Immature natural killer cell (primary cell): ENCODE measurements at regions not wholly inside any gene's neighbourhood (a gene's known extent, or its start where the extent isn't known, plus 50 kb on each side); places are given as distances from the start of the nearest gene placed in this dataset.
"Not testable (repeated sequence)": the region's sequence is repeated elsewhere in the genome, so short reads cannot be mapped to it uniquely, and the experiment has no call there.

Experiments
- DNase-seq, 3 donors: peaks; one replicate each; pipeline ENCODE4 v3.0.0; 2022; ENCODE audit warnings: mixed read lengths in 1 of 3
- H3K27ac Mint-ChIP-seq, 6 donors: one replicate each; pipeline ENCODE4 v1.8.0; 2020; ENCODE audit warnings: mixed read lengths in 6 of 6, mild to moderate bottlenecking in 5 of 6, inconsistent platforms in 4 of 6, moderate library complexity in 3 of 6
- H3K27me3 Mint-ChIP-seq, 3 donors: one replicate each; pipeline ENCODE4 v1.8.0; 2020 to 2021; ENCODE audit warnings: low read depth in 3 of 3, mild to moderate bottlenecking in 3 of 3, mixed read lengths in 3 of 3, moderate library complexity in 3 of 3, inconsistent platforms in 1 of 3
- H3K36me3 Mint-ChIP-seq, 3 donors: one replicate each; pipeline ENCODE4 v1.8.0; 2020; ENCODE audit warnings: mixed read lengths in 3 of 3, inconsistent platforms in 2 of 3, mild to moderate bottlenecking in 2 of 3
- H3K4me1 Mint-ChIP-seq, 2 donors: one replicate each; pipeline ENCODE4 v1.8.0; 2020; ENCODE audit warnings: inconsistent platforms in 2 of 2, mild to moderate bottlenecking in 2 of 2, mixed read lengths in 2 of 2, moderate library complexity in 1 of 2
- H3K4me3 Mint-ChIP-seq, 5 donors: one replicate each; pipeline ENCODE4 v1.8.0; 2020; ENCODE audit warnings: mild to moderate bottlenecking in 5 of 5, mixed read lengths in 5 of 5, inconsistent platforms in 3 of 5, moderate library complexity in 3 of 5
- H3K9me3 Mint-ChIP-seq, 6 donors: one replicate each; pipeline ENCODE4 v1.8.0; 2020; ENCODE audit warnings: mild to moderate bottlenecking in 6 of 6, mixed read lengths in 6 of 6, inconsistent platforms in 4 of 6, moderate library complexity in 3 of 6

- no peak overlapping the region for H3K27ac Mint-ChIP-seq
- no peaks in the 10 kb centered on the region for H3K4me1 Mint-ChIP-seq
- no peaks in the 10 kb centered on the region for H3K9me3 Mint-ChIP-seq
- peaks cover 0 to 3% (median 2%) of the 10 kb centered on the region in 3 donors for H3K27me3 Mint-ChIP-seq
- no peaks in the 10 kb centered on the region for H3K36me3 Mint-ChIP-seq
- H3K4me3 Mint-ChIP-seq: no peak overlapping the region
- DNase-seq: no peak
These were observed 131.3 kb upstream of the PPP1R26 start for GRCh38 chr9:135348076-135348787.

DNA sequence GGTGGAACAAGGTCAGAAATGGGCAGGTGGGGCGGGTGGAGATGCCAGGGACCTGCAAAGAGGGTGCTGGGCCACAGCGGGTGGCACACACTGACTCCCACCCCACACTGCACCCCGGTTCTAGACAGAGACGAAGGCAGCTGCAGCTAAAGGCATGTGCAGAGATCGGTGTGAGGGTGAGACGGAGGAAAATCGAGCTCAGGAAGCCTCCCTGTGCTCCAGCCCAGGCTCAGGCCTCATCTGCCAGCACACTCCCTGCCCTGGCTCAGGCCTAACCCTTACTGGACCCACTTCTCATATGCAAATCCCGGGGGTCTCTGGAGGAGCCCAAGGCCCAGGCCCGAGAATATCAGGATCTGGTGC, 130.8 kb upstream of the PPP1R26 start:
- Mint-ChIP-seq H3K36me3 (no peaks in the 10 kb centered on the region), H3K27me3 (peaks cover 0 to 3% (median 2%) of the 10 kb centered on the region in 3 donors), H3K27ac (no peak overlapping the region), H3K9me3 (no peaks in the 10 kb centered on the region), H3K4me3 (no peak overlapping the region), H3K4me1 (no peaks in the 10 kb centered on the region)
- DNase-seq: no peak

DNA sequence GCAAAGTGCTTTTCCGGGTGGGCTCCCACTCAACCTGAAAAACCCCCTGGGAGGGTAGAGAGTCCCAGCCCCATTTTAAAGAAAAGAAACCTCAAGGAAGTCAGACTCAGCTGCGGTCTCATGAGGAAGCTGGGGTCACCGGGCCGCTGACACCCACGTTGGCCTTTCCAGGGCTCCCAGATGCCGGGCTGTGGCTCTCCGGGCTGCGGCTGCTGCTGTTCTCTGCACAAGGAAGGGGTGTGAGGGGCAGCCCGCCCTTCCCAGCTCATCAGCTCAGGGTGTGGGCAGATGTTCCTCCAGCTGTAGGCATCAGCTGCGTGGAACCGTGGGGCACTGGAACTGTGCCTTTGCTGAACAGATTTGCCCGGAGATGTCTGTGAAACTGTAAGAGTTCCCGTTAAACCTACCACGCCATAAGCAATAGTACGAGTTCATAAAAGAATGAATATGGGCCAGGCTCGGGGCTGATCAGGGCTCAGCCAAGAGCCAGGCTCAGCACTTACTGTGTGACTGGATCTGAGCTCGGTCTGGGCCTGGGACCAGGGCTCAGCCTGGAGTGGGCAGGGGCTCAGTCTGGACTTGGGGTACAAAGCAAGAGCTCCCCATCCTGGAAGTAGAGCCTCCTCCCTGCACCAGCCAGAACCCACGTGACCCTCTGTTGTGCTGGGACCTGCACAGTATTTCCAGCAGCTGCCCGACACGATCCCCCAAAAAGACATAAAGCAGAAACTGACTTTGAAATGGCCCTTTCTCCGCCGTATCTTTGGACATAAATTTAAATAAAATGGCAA, 130.2 kb upstream of the PPP1R26 start:
- H3K27ac Mint-ChIP-seq: no peak overlapping the region
- H3K27me3 Mint-ChIP-seq: peaks cover 0 to 3% (median 2%) of the 10 kb centered on the region in 3 donors
- no peak for DNase-seq
- no peaks in the 10 kb centered on the region for H3K4me1 Mint-ChIP-seq
- H3K36me3 Mint-ChIP-seq: no peaks in the 10 kb centered on the region
- H3K4me3 Mint-ChIP-seq: no peak overlapping the region
- H3K9me3 Mint-ChIP-seq: no peaks in the 10 kb centered on the region

DNA sequence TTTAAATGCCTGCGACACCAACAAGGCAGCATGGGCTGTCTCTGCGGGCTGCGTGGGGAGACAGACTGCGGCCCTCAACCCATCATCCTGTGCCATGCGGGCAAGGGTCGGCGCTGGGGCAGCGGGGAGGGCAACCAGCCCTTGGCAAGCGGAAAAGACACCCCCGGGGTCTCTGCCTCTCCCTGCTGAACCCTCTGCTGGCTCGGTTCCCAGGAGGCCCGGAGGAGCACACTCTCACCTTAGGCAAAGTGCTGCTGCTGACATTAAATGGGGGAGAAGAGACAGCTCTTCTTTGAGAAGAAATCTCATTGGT, 129.6 kb upstream of the PPP1R26 start:
- no peak for DNase-seq
- Mint-ChIP-seq H3K36me3 (no peaks in the 10 kb centered on the region), H3K27me3 (peaks cover 0 to 2% (median 2%) of the 10 kb centered on the region in 3 donors), H3K4me3 (no peak overlapping the region), H3K9me3 (no peaks in the 10 kb centered on the region), H3K27ac (no peak overlapping the region), H3K4me1 (no peaks in the 10 kb centered on the region)

- H3K27ac Mint-ChIP-seq: no peak overlapping the region
- H3K36me3 Mint-ChIP-seq: no peaks in the 10 kb centered on the region
- H3K4me3 Mint-ChIP-seq: no peak overlapping the region
- no peaks in the 10 kb centered on the region for H3K4me1 Mint-ChIP-seq
- H3K9me3 Mint-ChIP-seq: no peaks in the 10 kb centered on the region
- DNase-seq: no peak
- H3K27me3 Mint-ChIP-seq: no peaks in the 10 kb centered on the region
These were observed 125.6 kb upstream of the PPP1R26 start for GRCh38 chr9:135353935-135354334.

GRCh38 chr9:135355521-135356011, 124.0 kb upstream of the PPP1R26 start:
- Mint-ChIP-seq H3K27me3 (no peaks in the 10 kb centered on the region), H3K9me3 (no peaks in the 10 kb centered on the region), H3K4me3 (no peak overlapping the region), H3K27ac (no peak overlapping the region), H3K4me1 (peaks cover 10 to 11% of the 10 kb centered on the region in 2 donors), H3K36me3 (no peaks in the 10 kb centered on the region)
- no peak for DNase-seq

DNA sequence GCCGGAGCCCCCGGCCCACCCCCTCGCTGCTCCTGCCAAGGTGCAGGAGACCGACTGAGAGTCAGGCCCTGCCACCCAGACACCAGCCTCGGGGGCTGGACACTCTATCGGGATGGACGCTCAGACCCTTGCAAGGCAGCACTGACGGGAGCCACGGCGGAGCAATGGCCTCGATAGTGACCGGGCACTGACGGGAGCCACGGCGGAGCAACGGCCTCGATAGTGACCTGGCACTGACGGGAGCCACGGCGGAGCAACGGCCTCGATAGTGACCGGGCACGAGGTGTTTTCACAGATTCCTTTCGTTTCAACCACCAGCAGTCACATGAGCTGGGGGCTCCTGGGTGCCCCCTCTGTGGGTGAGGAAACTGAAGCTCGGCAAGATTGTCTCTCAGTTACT, 123.6 kb upstream of the PPP1R26 start:
- Mint-ChIP-seq H3K27ac (no peak overlapping the region), H3K4me3 (no peak overlapping the region), H3K36me3 (no peaks in the 10 kb centered on the region), H3K4me1 (peaks cover 14 to 15% of the 10 kb centered on the region in 2 donors), H3K27me3 (no peaks in the 10 kb centered on the region), H3K9me3 (no peaks in the 10 kb centered on the region)
- no peak for DNase-seq

DNA sequence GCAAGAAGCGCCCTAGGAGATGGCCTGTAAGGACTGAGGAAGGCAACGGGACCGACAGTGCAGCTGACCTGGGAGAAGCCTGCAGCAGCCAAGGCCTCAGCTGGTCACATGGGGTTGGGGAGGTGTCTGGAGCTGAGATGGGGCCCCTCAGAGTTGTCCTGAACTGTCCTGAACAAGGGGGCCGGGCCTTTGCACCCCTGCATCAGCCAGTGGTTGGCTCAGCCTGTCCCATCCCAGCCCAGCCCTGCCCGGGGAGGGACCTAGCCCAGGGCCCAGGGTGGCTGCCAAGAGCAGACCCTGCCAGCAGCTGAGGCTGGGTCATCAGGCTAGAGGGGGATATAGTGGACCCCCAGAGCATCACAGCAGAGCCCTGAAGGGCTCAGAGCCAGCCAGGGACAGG, 122.8 kb upstream of the PPP1R26 start:
- Mint-ChIP-seq H3K27ac (no peak overlapping the region), H3K4me3 (no peak overlapping the region), H3K9me3 (no peaks in the 10 kb centered on the region), H3K27me3 (no peaks in the 10 kb centered on the region), H3K4me1 (peaks cover 14 to 15% of the 10 kb centered on the region in 2 donors), H3K36me3 (no peaks in the 10 kb centered on the region)
- no peak for DNase-seq

- Mint-ChIP-seq H3K27me3 (no peaks in the 10 kb centered on the region), H3K9me3 (no peaks in the 10 kb centered on the region), H3K36me3 (no peaks in the 10 kb centered on the region), H3K4me1 (peaks cover 14 to 15% of the 10 kb centered on the region in 2 donors), H3K4me3 (no peak overlapping the region), H3K27ac (no peak overlapping the region)
- DNase-seq: no peak
These were observed 121.6 kb upstream of the PPP1R26 start for GRCh38 chr9:135357863-135358551.

- Mint-ChIP-seq H3K36me3 (no peaks in the 10 kb centered on the region), H3K4me3 (no peak overlapping the region), H3K27ac (no peak overlapping the region), H3K27me3 (no peaks in the 10 kb centered on the region), H3K4me1 (peaks cover 14 to 15% of the 10 kb centered on the region in 2 donors), H3K9me3 (no peaks in the 10 kb centered on the region)
- DNase-seq: no peak
These were observed 121.0 kb upstream of the PPP1R26 start for GRCh38 chr9:135358552-135358940.

DNA sequence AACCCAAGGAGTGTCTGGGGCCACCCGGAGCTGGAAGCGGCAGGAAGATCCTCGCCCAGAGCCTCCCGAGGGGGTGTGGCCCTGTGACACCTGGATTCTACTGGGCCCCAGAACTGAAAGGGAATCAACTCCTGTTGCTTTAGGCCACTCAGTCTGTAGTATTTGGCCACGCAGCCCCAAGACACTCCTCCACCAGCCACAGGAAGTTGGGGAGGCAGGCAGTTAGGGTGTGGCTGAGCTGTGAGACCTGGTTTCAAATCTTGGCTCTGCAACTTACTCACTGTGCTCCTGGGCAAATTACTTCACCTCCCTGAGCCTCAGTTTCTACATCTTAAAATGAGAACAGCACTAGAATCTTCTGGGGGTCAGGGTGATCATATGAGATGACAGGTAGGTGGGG, 119.8 kb upstream of the PPP1R26 start:
- H3K4me1 Mint-ChIP-seq: peaks cover 14 to 15% of the 10 kb centered on the region in 2 donors
- H3K9me3 Mint-ChIP-seq: no peaks in the 10 kb centered on the region
- peak overlapping the region in 1 of 5 donors; percentile 40 for H3K4me3 Mint-ChIP-seq
- DNase-seq: no peak
- H3K27me3 Mint-ChIP-seq: no peaks in the 10 kb centered on the region
- H3K27ac Mint-ChIP-seq: peak overlapping the region in 1 of 6 donors; percentile 34
- no peaks in the 10 kb centered on the region for H3K36me3 Mint-ChIP-seq

GRCh38 chr9:135360617-135361016, 119.0 kb upstream of the PPP1R26 start:
- H3K36me3 Mint-ChIP-seq: no peaks in the 10 kb centered on the region
- H3K9me3 Mint-ChIP-seq: no peaks in the 10 kb centered on the region
- no peak overlapping the region for H3K27ac Mint-ChIP-seq
- peaks cover 0 to 2% (median 0%) of the 10 kb centered on the region in 3 donors for H3K27me3 Mint-ChIP-seq
- no peak for DNase-seq
- H3K4me3 Mint-ChIP-seq: no peak overlapping the region
- peaks cover 14 to 15% of the 10 kb centered on the region in 2 donors for H3K4me1 Mint-ChIP-seq

- not testable (repeated sequence) for H3K27me3 Mint-ChIP-seq, H3K9me3 Mint-ChIP-seq, H3K27ac Mint-ChIP-seq, H3K36me3 Mint-ChIP-seq, DNase-seq, H3K4me3 Mint-ChIP-seq
- peaks cover 14 to 15% of the 10 kb centered on the region in 2 donors for H3K4me1 Mint-ChIP-seq
These were observed 117.9 kb upstream of the PPP1R26 start for GRCh38 chr9:135361668-135362067.

- Mint-ChIP-seq H3K27me3 (peaks cover 0 to 2% (median 0%) of the 10 kb centered on the region in 3 donors), H3K27ac (no peak overlapping the region), H3K36me3 (no peaks in the 10 kb centered on the region), H3K9me3 (no peaks in the 10 kb centered on the region), H3K4me1 (peaks cover 14 to 15% of the 10 kb centered on the region in 2 donors), H3K4me3 (no peak overlapping the region)
- no peak for DNase-seq
These were observed 116.0 kb upstream of the PPP1R26 start for GRCh38 chr9:135363596-135363995.
